Erythroblast (primary cell): ENCODE measurements at regions not wholly inside any gene's neighbourhood (a gene's known extent, or its start where the extent isn't known, plus 50 kb on each side); places are given as distances from the start of the nearest gene placed in this dataset.

Experiments
- GATA1 ChIP-seq: IDR thresholded peaks from 2 replicates; pipeline ENCODE4 v1.6.1; 2011; ENCODE audit warnings: low read depth, mild to moderate bottlenecking, control low read depth, low read length, moderate library complexity
- POLR2A ChIP-seq: IDR thresholded peaks from 2 replicates; pipeline ENCODE4 v1.6.1; 2011; ENCODE audit warnings: mild to moderate bottlenecking, low read length

DNA sequence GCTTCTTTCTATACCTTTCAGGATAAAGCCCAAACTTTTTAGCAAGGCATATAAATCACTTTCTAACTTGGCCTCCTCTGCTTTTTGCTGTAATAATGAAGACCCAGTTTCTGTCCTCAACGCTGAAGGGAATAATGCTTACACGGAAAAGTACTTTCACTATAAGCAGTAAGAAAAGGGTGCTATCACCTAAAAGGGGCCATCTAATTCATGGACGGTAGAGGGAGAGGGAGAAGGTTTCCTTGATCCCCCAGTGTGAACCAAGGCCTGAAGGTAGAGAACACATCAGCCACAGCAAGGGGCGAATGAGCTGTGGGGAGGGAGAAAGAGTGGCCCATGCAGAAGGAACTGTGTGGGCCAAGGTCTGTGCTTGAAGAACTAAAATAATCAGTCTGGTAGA, 417.7 kb upstream of the CLINT1 start:
- TF ChIP-seq POLR2A (no peak), GATA1 (no peak)
